NB4 (cell line): ENCODE measurements at regions not wholly inside any gene's neighbourhood (a gene's known extent, or its start where the extent isn't known, plus 50 kb on each side); places are given as distances from the start of the nearest gene placed in this dataset.

Experiments
- DNase-seq: peaks from one replicate; pipeline ENCODE4 v3.0.0; 2010; ENCODE audit warnings: low read depth
- H3K4me3 ChIP-seq: one replicate; pipeline ENCODE4 v1.5.1; 2011; ENCODE audit warnings: mild to moderate bottlenecking, low read depth, low read length, moderate library complexity
- MYC ChIP-seq: IDR thresholded peaks from 2 replicates; pipeline ENCODE4 v1.6.1; 2011; ENCODE audit warnings: low read depth, low read length
- POLR2A ChIP-seq: IDR thresholded peaks from 2 replicates; pipeline ENCODE4 v1.6.1; 2011; ENCODE audit warnings: mild to moderate bottlenecking; ENCODE audit not compliant: insufficient read length; ENCODE audit errors: extremely low read depth
- TF ChIP-seq, protein P1 (sequence below): IDR thresholded peaks from 2 replicates; pipeline ENCODE4 v1.6.1; 2011; ENCODE audit warnings: low read depth, low read length
- TF ChIP-seq, protein P2 (sequence below): IDR thresholded peaks from one replicate; pipeline ENCODE4 v1.5.1; 2012; ENCODE audit warnings: low read depth, low read length

DNA sequence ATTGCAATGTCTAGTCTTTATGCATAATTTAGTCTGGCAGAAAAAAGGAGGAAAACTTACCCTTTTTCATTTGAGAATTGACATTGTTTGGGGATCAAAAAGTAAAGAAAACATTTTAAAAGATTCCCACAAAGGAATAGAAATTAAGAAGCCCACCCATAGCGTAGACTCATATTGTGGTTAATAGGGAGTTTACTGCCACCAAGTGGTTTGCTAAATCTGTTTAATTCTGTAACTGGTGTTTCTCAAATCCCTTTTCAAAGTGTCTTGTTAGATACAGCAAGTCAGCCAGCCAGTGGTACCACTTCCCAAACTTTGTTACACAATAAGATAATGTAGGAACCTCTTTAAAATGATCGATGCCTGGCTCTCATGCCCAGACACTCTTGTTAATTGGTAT is 180.3 kb downstream of the IPO8 start:
- no peak overlapping the region for H3K4me3 ChIP-seq
- TF ChIP-seq POLR2A = no peak
- TF ChIP-seq MYC = no peak
- TF ChIP-seq, protein P1, sequence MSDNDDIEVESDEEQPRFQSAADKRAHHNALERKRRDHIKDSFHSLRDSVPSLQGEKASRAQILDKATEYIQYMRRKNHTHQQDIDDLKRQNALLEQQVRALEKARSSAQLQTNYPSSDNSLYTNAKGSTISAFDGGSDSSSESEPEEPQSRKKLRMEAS = no peak
- TF ChIP-seq, protein P2, sequence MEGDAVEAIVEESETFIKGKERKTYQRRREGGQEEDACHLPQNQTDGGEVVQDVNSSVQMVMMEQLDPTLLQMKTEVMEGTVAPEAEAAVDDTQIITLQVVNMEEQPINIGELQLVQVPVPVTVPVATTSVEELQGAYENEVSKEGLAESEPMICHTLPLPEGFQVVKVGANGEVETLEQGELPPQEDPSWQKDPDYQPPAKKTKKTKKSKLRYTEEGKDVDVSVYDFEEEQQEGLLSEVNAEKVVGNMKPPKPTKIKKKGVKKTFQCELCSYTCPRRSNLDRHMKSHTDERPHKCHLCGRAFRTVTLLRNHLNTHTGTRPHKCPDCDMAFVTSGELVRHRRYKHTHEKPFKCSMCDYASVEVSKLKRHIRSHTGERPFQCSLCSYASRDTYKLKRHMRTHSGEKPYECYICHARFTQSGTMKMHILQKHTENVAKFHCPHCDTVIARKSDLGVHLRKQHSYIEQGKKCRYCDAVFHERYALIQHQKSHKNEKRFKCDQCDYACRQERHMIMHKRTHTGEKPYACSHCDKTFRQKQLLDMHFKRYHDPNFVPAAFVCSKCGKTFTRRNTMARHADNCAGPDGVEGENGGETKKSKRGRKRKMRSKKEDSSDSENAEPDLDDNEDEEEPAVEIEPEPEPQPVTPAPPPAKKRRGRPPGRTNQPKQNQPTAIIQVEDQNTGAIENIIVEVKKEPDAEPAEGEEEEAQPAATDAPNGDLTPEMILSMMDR = no peak
- DNase-seq = peak; percentile 20

DNA sequence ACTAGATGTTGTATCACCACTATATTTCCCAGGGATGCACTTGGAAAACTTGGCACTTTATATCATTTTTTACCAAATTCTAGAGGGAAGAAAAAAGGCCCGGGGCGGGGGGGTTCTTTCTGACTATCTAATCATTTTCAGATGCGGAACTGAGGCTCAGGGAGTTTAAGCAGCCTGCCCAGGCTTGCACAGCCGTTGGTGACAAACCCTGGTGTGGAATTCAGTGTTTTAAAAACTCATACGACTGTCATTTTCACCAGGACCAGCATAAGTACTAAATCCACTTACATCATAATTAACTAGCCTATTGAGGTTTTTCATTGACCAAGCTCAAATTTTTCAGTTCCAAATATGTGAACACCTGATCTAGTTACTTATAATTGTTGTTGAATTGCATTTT is 181.0 kb downstream of the IPO8 start:
- no peak overlapping the region for H3K4me3 ChIP-seq
- no peak for DNase-seq
- TF ChIP-seq POLR2A = no peak
- TF ChIP-seq MYC = no peak
- TF ChIP-seq, protein P1 = no peak
- TF ChIP-seq, protein P2 = no peak

DNA sequence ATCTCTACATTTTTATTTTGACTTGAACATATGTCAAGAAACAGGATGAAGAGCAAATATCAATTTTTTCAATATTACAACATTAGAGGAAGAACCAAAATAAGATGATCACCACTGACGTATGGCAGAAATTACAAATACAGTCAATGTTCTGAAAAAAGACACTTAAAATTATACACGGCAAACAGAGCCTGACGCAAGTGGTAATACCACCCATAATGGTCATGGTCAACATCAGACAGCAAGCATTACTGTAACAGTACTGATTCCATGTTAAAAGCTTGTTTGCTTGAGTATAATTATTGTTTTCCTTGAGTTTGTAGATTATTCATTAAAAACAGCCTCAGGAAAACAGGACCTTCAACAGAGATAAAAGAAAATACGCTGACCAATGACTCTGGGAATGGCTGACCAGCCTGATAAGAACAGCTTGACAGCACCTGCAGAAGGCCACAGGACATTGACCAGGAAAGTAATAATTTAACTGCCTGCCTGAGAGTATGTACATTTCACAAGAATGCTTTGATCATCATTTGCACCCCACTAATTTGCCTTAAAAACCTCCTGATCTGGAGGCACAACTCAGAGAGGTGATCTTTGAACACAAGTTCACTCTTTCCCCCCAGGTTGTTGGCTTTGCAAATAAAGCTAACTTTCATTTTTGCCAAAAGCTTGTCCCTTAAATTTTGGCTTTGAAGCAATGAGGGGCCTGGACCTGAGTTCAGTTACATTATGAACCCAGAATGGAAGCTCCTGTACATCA is 187.3 kb downstream of the IPO8 start:
- DNase-seq = no peak
- no peak overlapping the region for H3K4me3 ChIP-seq
- TF ChIP-seq, protein P2 = no peak
- TF ChIP-seq POLR2A (no peak), MYC (no peak)
- TF ChIP-seq, protein P1 = no peak

DNA sequence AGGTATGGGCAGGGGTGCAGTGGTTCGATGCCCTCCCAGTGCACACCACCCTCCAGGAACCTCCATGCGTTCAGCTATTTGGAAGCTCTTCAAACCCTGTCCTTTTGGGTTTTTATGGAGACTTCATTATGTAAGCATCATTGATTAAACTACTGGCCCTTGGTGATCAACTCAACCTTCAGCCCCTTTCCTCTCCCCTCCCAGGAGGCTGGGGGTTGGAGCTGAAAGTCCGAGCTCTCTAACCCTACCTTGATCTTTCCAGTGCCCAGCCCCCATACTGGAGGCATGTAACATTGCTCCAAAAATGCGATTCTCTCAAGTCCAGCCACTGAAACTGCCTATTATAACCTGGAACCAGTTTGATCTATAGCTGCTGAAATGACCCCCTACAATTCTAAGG is 188.1 kb downstream of the IPO8 start:
- no peak for DNase-seq
- TF ChIP-seq, protein P1 = no peak
- TF ChIP-seq, protein P2 = no peak
- no peak for TF ChIP-seq POLR2A
- TF ChIP-seq MYC = no peak
- H3K4me3 ChIP-seq = no peak overlapping the region

DNA sequence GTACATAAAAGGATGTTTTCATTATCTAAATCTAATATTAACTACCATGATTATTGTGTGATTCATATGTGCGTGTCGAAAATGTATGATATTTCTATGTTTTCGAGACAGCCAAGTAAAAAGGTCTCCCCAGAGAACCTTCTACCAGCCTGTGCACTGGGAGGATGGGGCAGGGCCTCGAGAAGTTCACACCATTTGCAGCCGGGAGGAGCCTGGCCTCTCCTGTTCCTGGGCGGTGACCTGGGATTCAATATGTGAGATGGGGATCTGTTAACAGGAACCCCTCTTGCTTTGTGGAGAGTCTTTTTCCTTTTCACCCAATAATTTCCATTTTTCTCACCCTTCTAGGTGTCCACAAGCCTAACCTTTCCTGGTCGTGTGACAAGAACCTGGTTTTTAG is 189.3 kb downstream of the IPO8 start:
- TF ChIP-seq POLR2A (no peak), MYC (no peak)
- TF ChIP-seq, protein P1 = no peak
- TF ChIP-seq, protein P2 = no peak
- no peak for DNase-seq

More for the DNA sequence above, 189.3 kb downstream of the IPO8 start:
- no peak overlapping the region for H3K4me3 ChIP-seq
